ENCODE measurements at regions not wholly inside any gene's neighbourhood (a gene's known extent, or its start where the extent isn't known, plus 50 kb on each side); places are given as distances from the start of the nearest gene placed in this dataset.

DNA sequence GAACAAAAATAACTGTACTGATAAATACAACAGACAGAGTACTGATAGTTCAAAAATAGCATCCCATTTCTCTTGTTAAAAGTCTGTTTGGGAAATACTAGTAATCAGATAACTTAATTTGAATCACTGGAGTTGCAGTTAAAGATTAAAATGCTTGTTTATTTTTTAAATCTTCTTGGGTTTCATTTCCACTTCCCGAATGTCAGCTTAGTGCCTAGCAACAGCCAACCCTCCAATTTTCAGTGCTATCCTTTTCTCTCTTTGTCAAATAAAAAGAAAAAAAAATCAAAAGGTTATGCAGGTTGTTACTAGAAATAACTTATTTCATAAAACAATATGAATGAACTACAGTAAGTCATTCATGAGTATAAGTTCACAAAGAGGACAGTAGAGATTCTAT is 257.7 kb upstream of the STXBP5 start:
- Mint-ChIP-seq H3K36me3 (no peaks in the 10 kb centered on the region), H3K4me1 (peaks cover 3 to 21% (median 10%) of the 10 kb centered on the region in 4 donors), H3K27ac (no peak overlapping the region), H3K27me3 (peaks cover 0 to 2% of the 10 kb centered on the region in 2 donors), H3K4me3 (no peak overlapping the region), H3K9me3 (peaks cover 2 to 15% (median 8%) of the 10 kb centered on the region in 8 donors)
- intact Hi-C loops (cut with micrococcal nuclease), result no loop called here
- H3K27ac ChIP-seq (ENCODE audit: low read depth, low read length), result no peak overlapping the region
- no peaks in the 10 kb centered on the region for H3K36me3 ChIP-seq (ENCODE audit: insufficient read depth, low read length)
- no peak overlapping the region for H3K4me3 ChIP-seq (ENCODE audit: low read length in 2 of 2)
- no peaks in the 10 kb centered on the region for H3K9me3 ChIP-seq (ENCODE audit: control insufficient read depth in 1 of 2, low read length in 2 of 2)
- no peak for DNase-seq
- no peaks in the 10 kb centered on the region for H3K4me1 ChIP-seq (ENCODE audit: insufficient read depth, low read length)
- CTCF ChIA-PET (ENCODE audit: partially characterized antibody), result no interaction called here
- POLR2A ChIA-PET (ENCODE audit: partially characterized antibody), result no interaction called here
- H3K27me3 ChIP-seq (ENCODE audit: insufficient read depth, low read length), result no peaks in the 10 kb centered on the region

DNA sequence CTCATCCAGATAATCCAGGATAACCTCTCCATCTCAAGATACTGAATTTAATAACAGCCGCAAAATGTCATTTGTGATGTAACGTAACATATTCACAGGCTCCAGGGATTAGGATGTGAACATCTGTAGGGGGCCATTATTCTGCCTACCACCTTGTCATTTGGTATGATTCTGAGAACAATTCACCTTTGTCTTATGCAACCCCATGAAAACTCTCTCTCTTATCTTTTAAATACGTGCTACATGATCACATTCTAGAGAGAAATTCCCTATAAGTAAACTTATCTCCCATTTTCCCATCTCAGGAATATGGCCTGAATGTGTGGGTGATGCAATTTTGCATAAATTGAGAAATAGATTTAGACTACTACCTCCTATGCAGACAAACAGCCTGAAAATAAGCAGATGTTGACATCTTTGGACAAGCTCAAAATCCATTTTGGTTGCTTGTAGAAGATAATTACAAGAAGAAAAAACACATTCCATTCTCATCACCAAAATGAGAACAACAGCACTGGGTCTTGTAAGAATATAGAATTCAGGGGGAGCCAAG is 255.4 kb upstream of the STXBP5 start:
- Histone ChIP-seq H3K9me3 (ENCODE audit: control insufficient read depth in 1 of 2, low read length in 2 of 2) (no peaks in the 10 kb centered on the region), H3K36me3 (ENCODE audit: insufficient read depth, low read length) (no peaks in the 10 kb centered on the region), H3K27me3 (ENCODE audit: insufficient read depth, low read length) (no peaks in the 10 kb centered on the region), H3K27ac (ENCODE audit: low read depth, low read length) (no peak overlapping the region), H3K4me3 (ENCODE audit: low read length in 2 of 2) (no peak overlapping the region), H3K4me1 (ENCODE audit: insufficient read depth, low read length) (no peaks in the 10 kb centered on the region)
- Mint-ChIP-seq H3K4me3 (no peak overlapping the region), H3K4me1 (peaks cover 3 to 16% (median 10%) of the 10 kb centered on the region in 4 donors), H3K9me3 (peaks cover 0 to 2% (median under 1%) of the 10 kb centered on the region in 8 donors), H3K36me3 (no peaks in the 10 kb centered on the region), H3K27me3 (peaks cover 0 to 2% of the 10 kb centered on the region in 2 donors), H3K27ac (no peak overlapping the region)
- ChIA-PET POLR2A (ENCODE audit: partially characterized antibody) (no interaction called here), CTCF (ENCODE audit: partially characterized antibody) (no interaction called here)
- no peak for DNase-seq
- intact Hi-C loops (cut with micrococcal nuclease), result no loop called here

DNA sequence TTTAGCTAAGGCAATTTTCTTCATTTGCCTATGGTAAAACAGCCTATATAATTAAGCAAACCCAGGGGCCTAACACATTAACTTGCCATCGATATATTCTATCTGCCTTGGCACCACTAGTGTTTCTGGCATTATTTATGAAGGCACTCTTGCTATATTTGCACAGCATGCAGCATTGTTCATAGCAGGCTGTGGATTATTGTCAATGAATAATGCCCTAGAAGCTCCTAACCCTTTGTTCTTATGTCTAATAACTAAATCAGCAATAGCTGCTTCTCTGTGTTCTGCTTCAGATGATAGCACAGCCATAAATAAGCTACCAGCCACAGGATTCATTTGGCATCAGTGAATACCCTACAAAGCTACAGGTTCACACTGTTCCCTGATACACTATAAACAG is 254.8 kb upstream of the STXBP5 start:
- intact Hi-C loops (cut with micrococcal nuclease), result no loop called here
- Mint-ChIP-seq H3K27me3 (peaks cover 0 to 2% of the 10 kb centered on the region in 2 donors), H3K36me3 (no peaks in the 10 kb centered on the region), H3K4me3 (no peak overlapping the region), H3K27ac (no peak overlapping the region), H3K9me3 (peaks cover 0 to 2% (median 0%) of the 10 kb centered on the region in 8 donors), H3K4me1 (peaks cover 3 to 15% (median 10%) of the 10 kb centered on the region in 4 donors)
- H3K4me1 ChIP-seq (ENCODE audit: insufficient read depth, low read length), result no peaks in the 10 kb centered on the region
- H3K36me3 ChIP-seq (ENCODE audit: insufficient read depth, low read length), result no peaks in the 10 kb centered on the region
- H3K27me3 ChIP-seq (ENCODE audit: insufficient read depth, low read length), result no peaks in the 10 kb centered on the region
- DNase-seq, result no peak
- no peak overlapping the region for H3K27ac ChIP-seq (ENCODE audit: low read depth, low read length)
- ChIA-PET CTCF (ENCODE audit: partially characterized antibody) (no interaction called here), POLR2A (ENCODE audit: partially characterized antibody) (no interaction called here)
- no peaks in the 10 kb centered on the region for H3K9me3 ChIP-seq (ENCODE audit: control insufficient read depth in 1 of 2, low read length in 2 of 2)
- H3K4me3 ChIP-seq (ENCODE audit: low read length in 2 of 2), result no peak overlapping the region

DNA sequence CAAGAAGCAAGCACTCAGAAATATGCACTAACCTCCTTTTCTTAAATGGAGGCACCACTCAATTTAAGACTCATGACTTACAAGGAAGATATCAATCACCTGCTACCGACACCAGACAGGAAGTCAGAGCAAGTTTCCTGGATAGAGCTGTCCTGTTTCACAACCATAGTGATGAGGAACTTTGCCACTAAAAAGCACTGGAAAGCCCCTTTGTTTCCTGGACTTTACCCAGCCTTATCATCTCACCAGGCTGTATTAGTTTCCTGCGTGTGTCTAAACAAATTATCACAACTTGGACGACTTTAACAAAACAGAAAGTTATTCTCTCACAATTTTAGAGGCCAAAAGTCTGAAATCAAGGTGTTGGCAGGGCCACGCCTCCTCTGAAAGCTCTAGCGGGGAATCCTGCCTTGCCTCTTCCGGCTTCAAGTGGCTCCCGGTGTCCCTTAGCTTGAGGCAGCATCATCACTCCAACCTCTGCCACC is 253.8 kb upstream of the STXBP5 start:
- H3K4me1 Mint-ChIP-seq, result peaks cover 3 to 15% (median 10%) of the 10 kb centered on the region in 4 donors
- intact Hi-C loops (cut with micrococcal nuclease), result no loop called here
- DNase-seq, result peak in 2 of 5 donors; percentile 4 to 9
- Histone ChIP-seq H3K9me3 (ENCODE audit: control insufficient read depth in 1 of 2, low read length in 2 of 2) (no peaks in the 10 kb centered on the region), H3K27me3 (ENCODE audit: insufficient read depth, low read length) (no peaks in the 10 kb centered on the region), H3K4me1 (ENCODE audit: insufficient read depth, low read length) (no peaks in the 10 kb centered on the region), H3K36me3 (ENCODE audit: insufficient read depth, low read length) (no peaks in the 10 kb centered on the region), H3K27ac (ENCODE audit: low read depth, low read length) (no peak overlapping the region), H3K4me3 (ENCODE audit: low read length in 2 of 2) (no peak overlapping the region)
- POLR2A ChIA-PET (ENCODE audit: partially characterized antibody), result no interaction called here
- peak overlapping the region in 3 of 8 donors; percentile 7 to 41 (median 9) for H3K4me3 Mint-ChIP-seq
- CTCF ChIA-PET (ENCODE audit: partially characterized antibody), result no interaction called here
- no peaks in the 10 kb centered on the region for H3K27me3 Mint-ChIP-seq
- H3K27ac Mint-ChIP-seq, result peak overlapping the region in 2 of 7 donors; percentile 30 to 50
- no peaks in the 10 kb centered on the region for H3K36me3 Mint-ChIP-seq
- H3K9me3 Mint-ChIP-seq, result peaks cover 0 to 1% (median 0%) of the 10 kb centered on the region in 8 donors

DNA sequence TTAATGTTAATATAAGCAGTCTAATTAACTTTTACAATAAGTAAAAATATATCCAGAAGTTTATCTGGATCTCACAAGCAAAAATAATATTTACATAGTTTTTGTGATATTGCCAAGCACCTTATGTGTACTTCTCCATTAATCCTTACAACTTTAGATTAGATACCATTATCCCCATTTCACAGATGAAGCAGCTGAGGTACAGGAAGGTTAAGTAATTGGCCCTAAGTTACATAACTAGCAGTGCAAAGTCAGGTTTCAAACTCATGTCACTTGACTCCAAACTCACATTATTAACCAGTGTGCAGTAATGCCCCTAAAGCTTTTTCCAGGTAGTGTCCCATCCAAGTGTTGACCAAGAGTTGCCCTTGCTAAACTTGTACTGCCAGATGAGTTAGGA is 248.6 kb upstream of the STXBP5 start:
- Histone ChIP-seq H3K27me3 (ENCODE audit: insufficient read depth, low read length) (no peaks in the 10 kb centered on the region), H3K4me1 (ENCODE audit: insufficient read depth, low read length) (no peaks in the 10 kb centered on the region), H3K36me3 (ENCODE audit: insufficient read depth, low read length) (no peaks in the 10 kb centered on the region), H3K9me3 (ENCODE audit: control insufficient read depth in 1 of 2, low read length in 2 of 2) (no peaks in the 10 kb centered on the region), H3K27ac (ENCODE audit: low read depth, low read length) (no peak overlapping the region), H3K4me3 (ENCODE audit: low read length in 2 of 2) (no peak overlapping the region)
- POLR2A ChIA-PET (ENCODE audit: partially characterized antibody), result no interaction called here
- Mint-ChIP-seq H3K4me1 (peaks cover 2 to 6% (median 4%) of the 10 kb centered on the region in 4 donors), H3K9me3 (peaks cover 0 to 1% (median 0%) of the 10 kb centered on the region in 8 donors), H3K27ac (no peak overlapping the region), H3K36me3 (no peaks in the 10 kb centered on the region), H3K4me3 (no peak overlapping the region), H3K27me3 (no peaks in the 10 kb centered on the region)
- intact Hi-C loops (cut with micrococcal nuclease), result no loop called here
- CTCF ChIA-PET (ENCODE audit: partially characterized antibody), result no interaction called here
- DNase-seq, result no peak

DNA sequence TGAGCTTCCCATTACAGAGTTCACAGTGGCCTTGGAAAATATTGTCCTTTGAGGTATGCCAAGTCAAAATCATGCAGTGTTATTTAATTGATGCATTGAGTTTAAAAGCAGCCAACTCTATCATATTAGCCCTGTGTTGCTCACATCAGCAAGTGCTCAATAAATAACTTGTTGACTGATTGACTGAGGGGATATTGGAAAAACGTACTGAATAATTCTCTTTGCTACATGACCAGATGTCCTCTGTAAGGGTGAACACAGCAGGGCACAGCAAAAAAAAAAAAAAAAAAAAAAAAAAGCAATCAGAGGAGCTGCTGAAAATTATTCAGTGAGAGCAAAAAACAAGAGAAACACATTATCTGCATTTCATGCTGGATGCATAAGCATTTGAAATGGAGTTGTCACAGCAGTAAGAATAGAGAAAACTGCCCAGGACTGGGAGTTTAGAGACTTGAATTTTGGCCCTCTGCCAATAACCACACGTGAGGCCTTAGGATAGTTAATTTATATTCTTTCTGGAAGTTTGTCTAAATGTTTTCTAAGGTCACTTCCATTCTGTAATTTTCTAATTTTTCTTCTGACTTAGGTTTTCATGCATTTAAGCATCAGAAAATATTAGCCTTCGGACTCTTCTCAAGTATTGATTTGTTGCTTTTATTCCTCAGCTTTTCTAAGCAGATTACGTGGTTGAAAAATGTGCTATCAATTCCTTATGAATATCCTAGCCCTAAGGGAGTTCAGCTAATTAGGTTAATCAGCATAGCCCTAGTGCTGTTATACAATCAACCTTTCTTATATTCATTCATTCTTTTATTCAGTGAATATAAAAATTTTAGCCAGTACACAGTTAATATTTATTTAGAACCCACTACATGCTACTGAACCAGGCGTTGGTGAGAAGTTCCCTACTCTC is 246.8 kb upstream of the STXBP5 start:
- POLR2A ChIA-PET (ENCODE audit: partially characterized antibody), result no interaction called here
- H3K4me1 Mint-ChIP-seq, result no peaks in the 10 kb centered on the region
- DNase-seq, result no peak
- intact Hi-C loops (cut with micrococcal nuclease), result no loop called here
- H3K9me3 Mint-ChIP-seq, result peaks cover 0 to 2% (median 0%) of the 10 kb centered on the region in 8 donors
- H3K27ac Mint-ChIP-seq, result no peak overlapping the region
- Histone ChIP-seq H3K27ac (ENCODE audit: low read depth, low read length) (no peak overlapping the region), H3K27me3 (ENCODE audit: insufficient read depth, low read length) (no peaks in the 10 kb centered on the region), H3K36me3 (ENCODE audit: insufficient read depth, low read length) (no peaks in the 10 kb centered on the region), H3K4me3 (ENCODE audit: low read length in 2 of 2) (no peak overlapping the region), H3K9me3 (ENCODE audit: control insufficient read depth in 1 of 2, low read length in 2 of 2) (no peaks in the 10 kb centered on the region), H3K4me1 (ENCODE audit: insufficient read depth, low read length) (no peaks in the 10 kb centered on the region)
- H3K36me3 Mint-ChIP-seq, result no peaks in the 10 kb centered on the region
- no peak overlapping the region for H3K4me3 Mint-ChIP-seq
- H3K27me3 Mint-ChIP-seq, result no peaks in the 10 kb centered on the region
- CTCF ChIA-PET (ENCODE audit: partially characterized antibody), result interaction anchor here (0.6 kb wide), 1 partner anchor 10 kb away, joined by 3 read pairs; no protein-coding TSS in a partner anchor

DNA sequence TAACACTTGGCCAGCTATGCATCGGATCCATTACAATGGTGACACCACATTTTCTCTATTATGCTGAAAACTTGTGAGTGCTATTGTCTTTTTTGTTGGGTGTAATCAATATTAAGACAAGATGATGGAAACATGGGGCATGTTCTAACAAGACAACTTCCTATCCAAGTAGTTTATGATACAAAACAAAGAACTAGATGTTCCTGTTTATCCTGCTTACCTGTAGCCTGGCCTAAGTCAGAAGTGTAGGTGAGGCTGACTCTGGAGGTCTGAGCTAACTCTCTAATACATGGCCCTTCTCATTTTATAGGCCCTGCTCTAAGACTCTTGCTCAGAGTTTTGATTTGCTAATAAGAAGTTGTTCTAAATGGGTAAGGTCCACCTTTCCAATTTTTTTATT is 242.4 kb upstream of the STXBP5 start:
- Histone ChIP-seq H3K9me3 (ENCODE audit: control insufficient read depth in 1 of 2, low read length in 2 of 2) (no peaks in the 10 kb centered on the region), H3K27me3 (ENCODE audit: insufficient read depth, low read length) (no peaks in the 10 kb centered on the region), H3K27ac (ENCODE audit: low read depth, low read length) (no peak overlapping the region), H3K36me3 (ENCODE audit: insufficient read depth, low read length) (no peaks in the 10 kb centered on the region), H3K4me3 (ENCODE audit: low read length in 2 of 2) (no peak overlapping the region), H3K4me1 (ENCODE audit: insufficient read depth, low read length) (no peaks in the 10 kb centered on the region)
- intact Hi-C loops (cut with micrococcal nuclease), result no loop called here
- H3K4me3 Mint-ChIP-seq, result no peak overlapping the region
- no peak for DNase-seq
- ChIA-PET CTCF (ENCODE audit: partially characterized antibody) (no interaction called here), POLR2A (ENCODE audit: partially characterized antibody) (no interaction called here)
- H3K4me1 Mint-ChIP-seq, result no peaks in the 10 kb centered on the region
- peaks cover 4 to 28% (median 14%) of the 10 kb centered on the region in 8 donors for H3K9me3 Mint-ChIP-seq
- no peaks in the 10 kb centered on the region for H3K27me3 Mint-ChIP-seq
- peaks cover 2 to 7% of the 10 kb centered on the region in 2 donors for H3K36me3 Mint-ChIP-seq
- no peak overlapping the region for H3K27ac Mint-ChIP-seq
